ENCODE measurements at regions not wholly inside any gene's neighbourhood (a gene's known extent, or its start where the extent isn't known, plus 50 kb on each side); places are given as distances from the start of the nearest gene placed in this dataset.

- TF ChIP-seq, protein P1, sequence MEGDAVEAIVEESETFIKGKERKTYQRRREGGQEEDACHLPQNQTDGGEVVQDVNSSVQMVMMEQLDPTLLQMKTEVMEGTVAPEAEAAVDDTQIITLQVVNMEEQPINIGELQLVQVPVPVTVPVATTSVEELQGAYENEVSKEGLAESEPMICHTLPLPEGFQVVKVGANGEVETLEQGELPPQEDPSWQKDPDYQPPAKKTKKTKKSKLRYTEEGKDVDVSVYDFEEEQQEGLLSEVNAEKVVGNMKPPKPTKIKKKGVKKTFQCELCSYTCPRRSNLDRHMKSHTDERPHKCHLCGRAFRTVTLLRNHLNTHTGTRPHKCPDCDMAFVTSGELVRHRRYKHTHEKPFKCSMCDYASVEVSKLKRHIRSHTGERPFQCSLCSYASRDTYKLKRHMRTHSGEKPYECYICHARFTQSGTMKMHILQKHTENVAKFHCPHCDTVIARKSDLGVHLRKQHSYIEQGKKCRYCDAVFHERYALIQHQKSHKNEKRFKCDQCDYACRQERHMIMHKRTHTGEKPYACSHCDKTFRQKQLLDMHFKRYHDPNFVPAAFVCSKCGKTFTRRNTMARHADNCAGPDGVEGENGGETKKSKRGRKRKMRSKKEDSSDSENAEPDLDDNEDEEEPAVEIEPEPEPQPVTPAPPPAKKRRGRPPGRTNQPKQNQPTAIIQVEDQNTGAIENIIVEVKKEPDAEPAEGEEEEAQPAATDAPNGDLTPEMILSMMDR (conservative IDR thresholded peaks at IDR 0.05) = no peak
- TF ChIP-seq ZFX (IDR thresholded peaks at IDR 0.05) = no peak
Observed at GRCh38 chr16:80250381-80250780, 290.4 kb upstream of the DYNLRB2 start.

Measured in C4-2B (cell line).